Coronary artery (tissue), 2 donors: ENCODE measurements at regions not wholly inside any gene's neighbourhood (a gene's known extent, or its start where the extent isn't known, plus 50 kb on each side); places are given as distances from the start of the nearest gene placed in this dataset.

ENCODE experiments used
- DNase-seq: peaks from one replicate; pipeline ENCODE4 v3.0.0-alpha.2; 2017; ENCODE audit warnings: low spot score
- H3K27ac ChIP-seq, 2 donors: fragments of 200-600 bp; sonication (generic); one replicate each; pipeline ENCODE4 v1.5.1; 2016 to 2019
- H3K4me3 ChIP-seq: fragments of 200-600 bp; sonication (generic); 2 replicates; pipeline ENCODE4 v1.5.1; 2016; ENCODE audit warnings: mild to moderate bottlenecking, moderate library complexity
- TF ChIP-seq, protein P1 (sequence below): fragments of 200-600 bp; sonication (generic); IDR thresholded peaks from one replicate; pipeline ENCODE4 v1.5.1; 2019; ENCODE audit warnings: antibody characterized with exemption

DNA sequence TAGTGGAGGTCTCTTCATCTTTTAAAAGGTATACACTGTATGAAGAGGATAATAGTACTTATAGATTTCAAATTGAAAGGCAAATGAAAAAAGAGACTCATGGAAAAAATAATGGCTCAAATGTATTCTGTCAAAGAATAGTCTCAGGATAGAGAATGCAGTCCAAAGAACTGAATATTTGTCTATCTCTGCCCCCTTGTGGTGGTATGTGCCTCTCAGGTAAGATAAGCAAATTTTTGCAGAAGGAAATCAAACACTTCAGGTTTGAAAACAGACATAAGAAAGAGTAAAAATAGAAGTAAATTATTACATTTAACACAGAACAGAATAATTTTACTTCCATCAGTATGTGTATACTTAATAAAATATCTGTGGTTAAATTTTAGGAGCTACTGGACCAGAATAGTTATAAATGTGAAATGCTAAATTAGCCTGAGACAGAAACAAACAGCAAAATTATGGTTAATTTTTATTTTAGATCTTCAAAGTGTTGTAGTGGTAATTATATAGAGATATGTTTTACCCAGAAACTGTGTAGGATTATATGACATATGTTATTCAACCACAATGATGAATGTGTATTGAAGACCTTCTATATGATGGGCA is 164.4 kb upstream of the PALMD start:
- no peak overlapping the region for H3K4me3 ChIP-seq
- no peak for DNase-seq
- TF ChIP-seq, protein P1, sequence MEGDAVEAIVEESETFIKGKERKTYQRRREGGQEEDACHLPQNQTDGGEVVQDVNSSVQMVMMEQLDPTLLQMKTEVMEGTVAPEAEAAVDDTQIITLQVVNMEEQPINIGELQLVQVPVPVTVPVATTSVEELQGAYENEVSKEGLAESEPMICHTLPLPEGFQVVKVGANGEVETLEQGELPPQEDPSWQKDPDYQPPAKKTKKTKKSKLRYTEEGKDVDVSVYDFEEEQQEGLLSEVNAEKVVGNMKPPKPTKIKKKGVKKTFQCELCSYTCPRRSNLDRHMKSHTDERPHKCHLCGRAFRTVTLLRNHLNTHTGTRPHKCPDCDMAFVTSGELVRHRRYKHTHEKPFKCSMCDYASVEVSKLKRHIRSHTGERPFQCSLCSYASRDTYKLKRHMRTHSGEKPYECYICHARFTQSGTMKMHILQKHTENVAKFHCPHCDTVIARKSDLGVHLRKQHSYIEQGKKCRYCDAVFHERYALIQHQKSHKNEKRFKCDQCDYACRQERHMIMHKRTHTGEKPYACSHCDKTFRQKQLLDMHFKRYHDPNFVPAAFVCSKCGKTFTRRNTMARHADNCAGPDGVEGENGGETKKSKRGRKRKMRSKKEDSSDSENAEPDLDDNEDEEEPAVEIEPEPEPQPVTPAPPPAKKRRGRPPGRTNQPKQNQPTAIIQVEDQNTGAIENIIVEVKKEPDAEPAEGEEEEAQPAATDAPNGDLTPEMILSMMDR, result peak; percentile 42
- no peak overlapping the region for H3K27ac ChIP-seq

DNA sequence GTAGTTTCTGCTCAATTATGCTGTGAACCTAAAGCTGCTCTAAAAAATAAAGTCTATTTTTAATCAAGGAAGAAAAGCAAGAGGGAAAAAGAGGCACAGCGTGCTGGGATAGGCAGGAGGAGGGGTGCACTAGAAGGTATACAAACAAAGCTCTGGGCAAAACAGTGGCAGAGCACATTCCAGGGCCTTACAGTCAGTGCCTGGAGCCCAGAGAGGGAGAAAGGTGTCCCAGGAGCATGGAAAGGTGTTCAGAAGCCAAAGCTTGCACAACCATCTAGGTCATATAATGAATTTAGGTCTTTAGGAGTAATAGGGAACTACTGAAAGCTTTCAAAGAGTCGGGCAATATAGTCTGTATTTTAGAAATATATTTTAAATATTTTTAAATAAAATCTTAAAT is 163.6 kb upstream of the PALMD start:
- Histone ChIP-seq H3K27ac (no peak overlapping the region), H3K4me3 (no peak overlapping the region)
- TF ChIP-seq, protein P1, result no peak
- no peak for DNase-seq

DNA sequence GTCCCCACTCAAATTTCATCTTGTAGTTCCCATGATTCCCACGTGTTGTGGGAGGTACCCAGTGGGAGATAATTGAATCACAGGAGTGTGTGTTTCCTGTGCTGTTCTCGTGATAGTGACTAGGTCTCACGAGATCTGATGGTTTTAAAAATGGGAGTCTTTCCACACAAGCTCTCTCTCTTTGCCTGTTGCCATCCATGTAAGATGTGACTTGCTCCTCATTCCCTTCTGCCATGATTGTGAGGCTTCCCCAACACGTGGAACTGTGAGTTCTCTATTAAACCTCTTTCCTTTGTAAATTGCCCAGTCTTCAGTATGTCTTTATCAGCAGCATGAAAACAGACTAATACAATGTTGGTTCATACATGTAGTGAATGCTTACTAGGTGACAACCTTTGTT is 163.2 kb upstream of the PALMD start:
- no peak overlapping the region for H3K27ac ChIP-seq
- TF ChIP-seq, protein P1, result no peak
- DNase-seq, result no peak
- H3K4me3 ChIP-seq, result no peak overlapping the region

DNA sequence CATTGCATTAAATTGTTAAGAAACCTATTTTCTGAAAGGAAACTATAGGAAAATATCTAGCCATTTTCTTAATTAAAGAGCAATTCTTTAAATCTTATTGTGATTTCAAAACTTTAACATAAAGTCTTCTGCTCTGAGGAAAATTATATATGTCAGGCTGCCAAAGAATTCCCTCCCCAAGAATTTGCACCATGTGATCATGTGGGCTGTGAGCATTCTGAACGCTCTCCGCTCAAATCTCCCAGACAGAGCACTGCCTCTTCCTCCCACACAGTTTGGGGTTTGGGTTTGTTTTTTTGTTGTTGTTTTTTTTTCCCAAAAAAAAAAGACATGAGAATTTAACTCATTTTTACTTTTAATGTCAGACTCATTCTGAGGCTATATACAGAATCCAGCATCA is 155.9 kb upstream of the PALMD start:
- TF ChIP-seq, protein P1, result no peak
- H3K4me3 ChIP-seq, result no peak overlapping the region
- DNase-seq, result no peak
- H3K27ac ChIP-seq, result no peak overlapping the region

DNA sequence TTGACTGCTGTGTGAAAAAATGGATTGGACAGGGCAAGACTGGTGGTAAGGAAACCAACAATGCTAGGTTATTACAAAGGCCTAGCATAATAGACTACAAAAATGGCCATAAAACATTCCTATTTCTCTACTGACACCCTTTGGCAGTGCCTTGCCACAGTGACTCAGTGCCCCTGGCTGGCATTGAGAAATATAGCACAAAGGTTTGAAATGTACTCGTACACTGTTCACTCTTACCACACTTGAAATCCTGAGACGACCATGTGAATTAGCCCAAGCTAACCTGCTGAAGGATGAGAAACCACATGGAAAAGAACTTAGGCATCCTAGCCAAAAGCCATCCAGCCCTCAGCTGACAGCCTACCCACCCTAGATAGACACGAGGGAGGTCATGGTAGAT is 149.8 kb upstream of the PALMD start:
- Histone ChIP-seq H3K4me3 (no peak overlapping the region), H3K27ac (no peak overlapping the region)
- TF ChIP-seq, protein P1, result no peak
- no peak for DNase-seq

DNA sequence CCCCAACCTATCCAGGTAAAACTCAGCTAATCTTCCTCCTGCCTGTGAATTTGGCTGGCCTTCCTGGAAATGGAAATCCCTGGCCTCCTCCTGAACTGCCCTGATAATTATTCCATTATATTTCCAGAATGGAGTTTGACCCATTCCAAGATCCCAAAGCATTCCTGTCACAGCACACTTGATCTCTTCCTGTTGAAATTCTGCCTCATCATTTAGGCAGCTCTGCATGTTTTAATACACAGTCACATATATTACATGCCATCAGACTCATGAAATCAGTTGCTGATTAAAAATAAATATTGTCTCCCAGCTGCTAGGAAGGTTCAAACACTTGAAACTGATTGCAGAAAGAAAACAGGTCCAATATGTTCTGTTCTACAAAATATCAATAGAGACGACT is 148.2 kb upstream of the PALMD start:
- TF ChIP-seq, protein P1, result no peak

DNA sequence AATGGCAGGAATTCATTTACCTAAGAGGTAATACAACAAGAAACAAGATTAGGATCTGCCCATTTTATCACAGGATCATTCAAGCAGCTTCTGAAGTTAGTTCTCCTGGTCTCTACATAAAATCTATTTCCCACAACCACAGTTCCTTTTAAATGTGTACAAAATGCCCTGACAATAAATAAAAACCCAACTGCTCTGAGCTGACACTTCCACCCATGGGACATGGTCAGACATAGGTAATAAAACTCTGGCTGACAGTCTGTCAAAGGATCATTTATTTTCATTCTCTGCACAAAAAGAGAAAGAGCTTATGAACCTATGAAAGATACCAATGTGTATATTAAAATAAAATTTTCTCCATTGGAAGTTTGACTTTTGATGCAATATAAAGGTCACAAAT is 145.4 kb upstream of the PALMD start:
- no peak overlapping the region for H3K27ac ChIP-seq
- TF ChIP-seq, protein P1, result no peak
- no peak overlapping the region for H3K4me3 ChIP-seq
- no peak for DNase-seq

More for the DNA sequence above, 148.2 kb upstream of the PALMD start:
- Histone ChIP-seq H3K27ac (no peak overlapping the region), H3K4me3 (no peak overlapping the region)
- no peak for DNase-seq
